Non-pigmented ciliary epithelial cell (primary cell): ENCODE measurements at regions not wholly inside any gene's neighbourhood (a gene's known extent, or its start where the extent isn't known, plus 50 kb on each side); places are given as distances from the start of the nearest gene placed in this dataset.
"Not testable (repeated sequence)": the region's sequence is repeated elsewhere in the genome, so short reads cannot be mapped to it uniquely, and the experiment has no call there.

Experiments
- DNase-seq: peaks from one replicate; pipeline ENCODE4 v3.0.0-alpha.2; 2010; ENCODE audit warnings: low read depth

DNA sequence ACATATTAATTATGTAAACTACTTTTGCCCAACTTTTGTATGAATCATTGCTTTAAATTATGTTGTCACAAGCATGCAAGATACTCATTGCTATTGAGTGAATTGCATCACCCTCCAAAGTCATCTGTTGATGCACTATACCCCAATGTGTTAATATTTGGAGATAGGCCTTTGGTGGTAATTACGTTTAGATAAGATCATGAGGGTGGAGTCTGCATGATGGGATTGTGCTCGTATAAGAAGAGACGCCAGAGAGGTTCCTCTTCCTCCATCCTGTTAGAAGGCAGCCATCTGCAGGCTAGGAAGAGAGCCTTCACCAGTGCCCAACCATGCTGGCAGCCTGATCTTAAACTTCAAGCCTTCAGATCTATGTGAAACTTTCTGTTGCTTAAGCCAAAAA is 95.3 kb upstream of the MAGI2 start:
- DNase-seq, result no peak

- DNase-seq, result no peak
These were observed 93.7 kb upstream of the MAGI2 start for GRCh38 chr7:79547132-79547531.

DNA sequence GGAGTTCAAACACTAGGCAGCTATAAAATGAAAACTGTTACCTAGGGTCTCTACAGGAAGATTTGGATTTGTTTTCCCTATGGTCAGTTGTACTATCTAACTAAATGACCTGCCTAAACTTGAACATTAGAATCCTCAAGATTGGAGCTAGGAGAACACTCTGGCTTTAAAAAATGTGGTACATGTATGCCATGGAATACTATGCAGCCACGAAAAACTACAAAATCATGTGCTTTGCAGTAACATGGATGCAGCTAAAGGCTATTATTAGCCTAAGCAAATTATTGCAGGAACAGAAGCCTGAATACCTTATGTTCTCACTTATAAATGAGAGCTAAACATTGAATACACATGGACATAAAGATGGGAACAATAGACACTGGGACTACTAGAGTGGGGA is 87.1 kb upstream of the MAGI2 start:
- no peak for DNase-seq

GRCh38 chr7:79534128-79534527 is 80.7 kb upstream of the MAGI2 start:
- DNase-seq, result no peak

- DNase-seq, result no peak
These were observed 78.6 kb upstream of the MAGI2 start for GRCh38 chr7:79531905-79532664.

GRCh38 chr7:79531116-79531515 is 77.6 kb upstream of the MAGI2 start:
- no peak for DNase-seq

DNA sequence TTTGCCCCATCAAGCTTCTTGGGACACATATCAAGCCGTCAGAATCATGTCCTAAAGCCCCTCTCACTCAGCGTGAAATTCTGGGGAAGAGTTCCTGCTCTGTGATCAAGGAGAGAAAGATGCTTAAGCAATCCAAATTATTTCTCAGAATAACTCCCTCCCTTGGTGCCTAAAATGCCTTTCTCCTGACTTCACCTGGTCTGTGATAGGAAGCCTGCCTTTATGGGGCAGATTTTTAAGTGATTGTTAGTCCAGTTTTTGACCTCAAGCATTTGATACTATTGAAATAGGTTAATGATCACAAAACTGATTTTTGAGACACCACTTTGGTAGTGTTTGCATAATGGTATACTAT is 76.4 kb upstream of the MAGI2 start:
- DNase-seq, result no peak

- DNase-seq, result no peak
These were observed 75.9 kb upstream of the MAGI2 start for GRCh38 chr7:79529214-79529880.

DNA sequence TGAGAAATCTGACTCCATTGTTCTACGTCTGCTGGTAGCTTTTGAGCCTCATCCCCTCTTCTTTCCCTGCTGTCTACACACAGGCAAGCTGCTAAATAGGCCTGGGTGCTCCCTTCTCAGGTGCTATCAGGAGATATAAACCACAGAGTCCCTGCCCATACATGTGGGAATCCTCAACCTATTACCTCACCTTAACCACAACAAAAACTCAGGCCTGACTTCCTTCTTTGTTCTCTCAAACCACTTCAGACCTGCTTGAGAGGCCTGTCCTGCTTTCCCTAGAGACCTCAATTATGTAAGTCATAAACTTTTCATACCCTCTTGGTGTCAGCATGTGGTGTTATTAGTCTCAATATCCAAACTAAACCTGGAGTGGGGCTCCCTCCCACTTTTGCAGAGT is 75.0 kb upstream of the MAGI2 start:
- no peak for DNase-seq

DNA sequence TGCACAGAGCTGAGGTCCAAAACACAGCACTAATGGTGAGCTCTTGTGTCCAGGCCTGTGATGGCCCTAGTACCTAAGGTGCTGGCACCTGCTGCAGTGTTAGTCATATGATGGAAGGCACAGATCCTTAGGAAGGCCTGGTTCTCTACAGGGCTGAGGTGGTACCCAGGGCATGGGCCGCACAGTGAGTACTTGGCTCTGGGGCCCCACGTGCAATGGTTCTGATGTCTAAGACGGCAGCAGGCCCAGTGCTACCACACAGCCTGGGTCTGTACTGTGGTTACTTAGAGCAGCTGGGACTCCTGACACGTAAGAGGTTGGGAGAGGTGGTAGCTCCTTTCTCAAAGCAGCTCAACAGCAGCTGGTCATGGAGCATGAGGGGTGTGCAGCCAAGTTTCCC is 70.6 kb upstream of the MAGI2 start:
- DNase-seq, result no peak

DNA sequence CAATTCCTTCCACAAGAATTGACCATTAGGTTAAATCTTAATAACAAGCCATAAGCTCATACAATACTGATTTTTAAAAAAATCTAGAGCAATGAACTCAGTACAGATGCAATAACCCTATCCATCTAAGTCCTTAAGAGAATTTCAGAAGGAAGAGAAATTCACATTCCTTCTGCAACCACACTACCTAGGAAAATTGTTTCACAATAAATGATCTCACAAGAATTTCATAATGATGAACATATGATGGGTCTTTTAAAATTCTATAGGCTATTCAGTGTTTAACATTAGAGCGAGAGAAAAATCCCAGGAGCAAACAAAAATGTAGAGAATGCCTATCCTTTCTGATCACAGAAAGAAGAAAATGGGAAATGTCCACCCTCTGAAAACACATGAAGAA is 70.0 kb upstream of the MAGI2 start:
- no peak for DNase-seq

- no peak for DNase-seq
These were observed 67.1 kb upstream of the MAGI2 start for GRCh38 chr7:79520543-79520942.

- DNase-seq, result no peak
These were observed 61.9 kb upstream of the MAGI2 start for GRCh38 chr7:79515358-79515757.

- DNase-seq, result no peak
These were observed 59.8 kb upstream of the MAGI2 start for GRCh38 chr7:79513261-79513660.

GRCh38 chr7:79512261-79512660 is 58.8 kb upstream of the MAGI2 start:
- no peak for DNase-seq

- DNase-seq, result not testable (repeated sequence)
These were observed 57.6 kb upstream of the MAGI2 start for GRCh38 chr7:79511056-79511455.

- DNase-seq, result no peak
These were observed 53.7 kb upstream of the MAGI2 start for GRCh38 chr7:79507131-79507530.

GRCh38 chr7:79506481-79506880 is 53.0 kb upstream of the MAGI2 start:
- peak; percentile 37 for DNase-seq

GRCh38 chr7:79504607-79505389 is 51.3 kb upstream of the MAGI2 start:
- DNase-seq, result no peak
